ENCODE measurements at regions not wholly inside any gene's neighbourhood (a gene's known extent, or its start where the extent isn't known, plus 50 kb on each side); places are given as distances from the start of the nearest gene placed in this dataset.

DNA sequence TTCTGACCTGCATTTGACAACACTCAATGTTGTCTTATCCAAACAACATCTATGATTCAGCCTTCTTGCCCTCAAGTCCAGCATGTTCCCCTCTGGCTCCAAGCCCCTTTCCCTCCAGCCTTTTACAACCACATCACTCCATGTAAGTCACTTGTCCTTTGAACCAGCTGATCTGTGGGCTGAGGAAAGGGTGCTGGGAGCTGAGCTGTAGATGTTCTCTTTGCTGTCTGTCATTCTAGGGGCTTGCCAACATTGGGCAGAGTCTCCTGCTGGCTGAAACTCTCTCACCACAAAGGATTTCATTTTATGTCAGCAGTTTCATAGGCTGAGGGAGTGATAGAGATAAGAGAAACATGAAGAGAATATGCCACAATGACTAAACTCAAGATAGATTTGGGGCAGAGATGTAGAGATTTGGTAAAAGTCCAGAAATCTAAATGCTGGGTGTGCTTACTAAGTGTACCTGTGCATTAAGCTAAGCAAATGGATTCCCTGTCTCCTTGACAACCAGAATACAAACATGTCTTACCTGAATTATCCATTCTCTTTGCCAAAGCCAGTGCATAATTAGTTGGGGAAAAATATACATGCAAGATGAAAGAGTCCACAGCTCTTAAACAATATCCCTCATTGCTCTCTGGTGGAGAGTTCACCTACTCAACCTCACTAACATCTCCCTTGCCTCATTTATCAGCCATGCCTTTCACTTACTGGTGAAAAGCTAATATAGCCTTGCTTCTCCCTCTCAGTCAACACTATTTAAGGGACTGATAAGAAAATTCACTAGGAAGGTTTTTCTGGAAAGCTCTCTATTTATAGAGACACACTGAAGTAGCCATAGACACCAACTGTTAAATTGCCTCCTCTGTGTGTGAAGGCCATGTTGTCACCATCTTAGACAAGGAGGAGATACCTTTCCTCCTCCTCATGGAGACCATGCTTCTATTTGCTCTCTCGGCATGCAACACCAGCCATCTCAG is 175.5 kb upstream of the SERP2 start:
- no peak for DNase-seq (ENCODE audit: low spot score)
- Histone ChIP-seq H3K4me2 (ENCODE audit: low read length) (no peak overlapping the region), H3K9me3 (ENCODE audit: low read length) (no peaks in the 10 kb centered on the region), H3K36me3 (ENCODE audit: insufficient read depth, low read length) (no peaks in the 10 kb centered on the region), H3K4me1 (ENCODE audit: insufficient read depth, low read length, poor library complexity, severe bottlenecking) (no peaks in the 10 kb centered on the region), H3K79me2 (ENCODE audit: insufficient read depth, low read depth, low read length) (no peaks in the 10 kb centered on the region), H3K4me3 (ENCODE audit: low read depth, low read length, poor library complexity, severe bottlenecking) (no peak overlapping the region), H3K9me2 (ENCODE audit: insufficient read depth, low read length) (no peaks in the 10 kb centered on the region), H4K20me1 (ENCODE audit: insufficient read depth, low read length) (no peaks in the 10 kb centered on the region), H2AFZ (ENCODE audit: low read length) (no peak overlapping the region), H3K27ac (ENCODE audit: low read depth, low read length, poor library complexity, severe bottlenecking) (no peak overlapping the region)
- ChIA-PET POLR2A (no interaction called here), CTCF (ENCODE audit: unreplicated experiment) (interaction anchor here (0.6 kb wide), 1 partner anchor 533 kb away, joined by 4 read pairs; no protein-coding TSS in a partner anchor)
- intact Hi-C loops (cut with micrococcal nuclease; ENCODE audit: unreplicated experiment) = no loop called here
- TF ChIP-seq EZH2phosphoT487 (IDR thresholded peaks at IDR 0.05; ENCODE audit: borderline replicate concordance, low read depth, low read length) = no peak
- TF ChIP-seq, protein P1, sequence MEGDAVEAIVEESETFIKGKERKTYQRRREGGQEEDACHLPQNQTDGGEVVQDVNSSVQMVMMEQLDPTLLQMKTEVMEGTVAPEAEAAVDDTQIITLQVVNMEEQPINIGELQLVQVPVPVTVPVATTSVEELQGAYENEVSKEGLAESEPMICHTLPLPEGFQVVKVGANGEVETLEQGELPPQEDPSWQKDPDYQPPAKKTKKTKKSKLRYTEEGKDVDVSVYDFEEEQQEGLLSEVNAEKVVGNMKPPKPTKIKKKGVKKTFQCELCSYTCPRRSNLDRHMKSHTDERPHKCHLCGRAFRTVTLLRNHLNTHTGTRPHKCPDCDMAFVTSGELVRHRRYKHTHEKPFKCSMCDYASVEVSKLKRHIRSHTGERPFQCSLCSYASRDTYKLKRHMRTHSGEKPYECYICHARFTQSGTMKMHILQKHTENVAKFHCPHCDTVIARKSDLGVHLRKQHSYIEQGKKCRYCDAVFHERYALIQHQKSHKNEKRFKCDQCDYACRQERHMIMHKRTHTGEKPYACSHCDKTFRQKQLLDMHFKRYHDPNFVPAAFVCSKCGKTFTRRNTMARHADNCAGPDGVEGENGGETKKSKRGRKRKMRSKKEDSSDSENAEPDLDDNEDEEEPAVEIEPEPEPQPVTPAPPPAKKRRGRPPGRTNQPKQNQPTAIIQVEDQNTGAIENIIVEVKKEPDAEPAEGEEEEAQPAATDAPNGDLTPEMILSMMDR (conservative IDR thresholded peaks at IDR 0.05; ENCODE audit: low read length) = no peak
- BruUV-seq (replicated peaks) = no TSS peak

DNA sequence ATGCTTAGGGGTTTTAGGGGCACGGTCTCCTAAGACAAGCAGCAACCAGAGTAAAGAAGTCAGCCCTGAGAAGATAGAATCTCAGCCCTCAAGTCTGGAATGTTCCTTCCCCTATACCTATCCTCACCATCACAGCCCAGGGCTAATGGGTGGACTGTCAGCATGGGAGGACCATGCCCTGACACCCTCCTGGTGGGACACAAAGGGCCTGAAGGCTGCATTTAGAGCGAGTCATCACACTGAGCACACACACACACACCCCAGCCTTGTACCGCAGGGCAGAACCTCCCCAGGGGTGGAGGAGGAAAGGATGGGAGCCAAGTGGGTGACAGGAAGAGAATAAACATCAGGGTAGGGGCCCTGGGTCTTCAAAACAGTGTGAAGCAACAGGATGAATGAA is 174.8 kb upstream of the SERP2 start:
- Histone ChIP-seq H3K36me3 (ENCODE audit: insufficient read depth, low read length) (no peaks in the 10 kb centered on the region), H4K20me1 (ENCODE audit: insufficient read depth, low read length) (no peaks in the 10 kb centered on the region), H3K4me2 (ENCODE audit: low read length) (no peak overlapping the region), H3K4me1 (ENCODE audit: insufficient read depth, low read length, poor library complexity, severe bottlenecking) (no peaks in the 10 kb centered on the region), H3K9me3 (ENCODE audit: low read length) (no peaks in the 10 kb centered on the region), H2AFZ (ENCODE audit: low read length) (no peak overlapping the region), H3K27ac (ENCODE audit: low read depth, low read length, poor library complexity, severe bottlenecking) (no peak overlapping the region), H3K79me2 (ENCODE audit: insufficient read depth, low read depth, low read length) (no peaks in the 10 kb centered on the region), H3K9me2 (ENCODE audit: insufficient read depth, low read length) (no peaks in the 10 kb centered on the region), H3K4me3 (ENCODE audit: low read depth, low read length, poor library complexity, severe bottlenecking) (no peak overlapping the region)
- no peak for DNase-seq (ENCODE audit: low spot score)
- TF ChIP-seq EZH2phosphoT487 (IDR thresholded peaks at IDR 0.05; ENCODE audit: borderline replicate concordance, low read depth, low read length) = no peak
- TF ChIP-seq, protein P1 (conservative IDR thresholded peaks at IDR 0.05; ENCODE audit: low read length) = no peak
- ChIA-PET CTCF (ENCODE audit: unreplicated experiment) (no interaction called here), POLR2A (no interaction called here)
- intact Hi-C loops (cut with micrococcal nuclease; ENCODE audit: unreplicated experiment) = no loop called here
- no TSS peak for BruUV-seq (replicated peaks)

DNA sequence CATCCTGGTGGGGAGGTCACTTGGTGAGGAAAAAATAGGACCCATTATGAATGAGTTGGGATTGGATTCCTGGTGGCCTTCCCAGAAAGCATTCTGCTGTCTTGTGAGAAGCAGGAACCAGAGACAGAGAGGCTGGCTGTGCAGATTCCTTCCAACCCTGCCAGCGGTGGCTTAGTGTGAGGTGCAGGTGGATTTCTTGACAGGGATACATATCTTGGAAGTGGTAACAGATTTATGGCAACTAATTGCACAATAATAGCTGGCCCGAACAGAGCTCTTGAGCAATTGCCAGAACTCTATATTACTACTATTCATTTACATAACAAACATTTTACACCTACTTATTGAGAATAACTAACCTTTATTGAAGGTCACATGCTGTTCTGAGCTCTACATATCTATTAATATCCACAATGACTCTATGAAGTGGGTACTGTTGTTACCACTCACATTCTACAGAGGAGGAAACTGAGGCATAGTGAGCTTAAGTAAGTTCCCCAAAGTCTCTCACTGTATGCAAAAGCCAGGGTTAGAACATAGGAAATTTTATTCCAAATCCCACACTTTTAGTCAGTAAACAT is 173.9 kb upstream of the SERP2 start:
- TF ChIP-seq, protein P1 (conservative IDR thresholded peaks at IDR 0.05; ENCODE audit: low read length) = no peak
- TF ChIP-seq EZH2phosphoT487 (IDR thresholded peaks at IDR 0.05; ENCODE audit: borderline replicate concordance, low read depth, low read length) = no peak
- intact Hi-C loops (cut with micrococcal nuclease; ENCODE audit: unreplicated experiment) = no loop called here
- no peak overlapping the region for H3K4me2 ChIP-seq (ENCODE audit: low read length)

More for the DNA sequence above, 173.9 kb upstream of the SERP2 start:
- H3K4me1 ChIP-seq (ENCODE audit: insufficient read depth, low read length, poor library complexity, severe bottlenecking) = no peaks in the 10 kb centered on the region
- no TSS peak for BruUV-seq (replicated peaks)
- no peaks in the 10 kb centered on the region for H3K79me2 ChIP-seq (ENCODE audit: insufficient read depth, low read depth, low read length)
- no peak overlapping the region for H3K4me3 ChIP-seq (ENCODE audit: low read depth, low read length, poor library complexity, severe bottlenecking)
- POLR2A ChIA-PET = no interaction called here
- no peaks in the 10 kb centered on the region for H4K20me1 ChIP-seq (ENCODE audit: insufficient read depth, low read length)
- no peak overlapping the region for H2AFZ ChIP-seq (ENCODE audit: low read length)
- no peaks in the 10 kb centered on the region for H3K9me3 ChIP-seq (ENCODE audit: low read length)
- H3K27ac ChIP-seq (ENCODE audit: low read depth, low read length, poor library complexity, severe bottlenecking) = no peak overlapping the region
- CTCF ChIA-PET (ENCODE audit: unreplicated experiment) = no interaction called here
- H3K9me2 ChIP-seq (ENCODE audit: insufficient read depth, low read length) = no peaks in the 10 kb centered on the region
- no peaks in the 10 kb centered on the region for H3K36me3 ChIP-seq (ENCODE audit: insufficient read depth, low read length)
- DNase-seq (ENCODE audit: low spot score) = no peak

Data from OCI-LY7 (cell line).